GM10266 (cell line): ENCODE measurements at regions not wholly inside any gene's neighbourhood (a gene's known extent, or its start where the extent isn't known, plus 50 kb on each side); places are given as distances from the start of the nearest gene placed in this dataset.
"Not testable (repeated sequence)": the region's sequence is repeated elsewhere in the genome, so short reads cannot be mapped to it uniquely, and the experiment has no call there.

ENCODE experiments used
- DNase-seq: peaks from one replicate; pipeline ENCODE4 v3.0.0; 2012; ENCODE audit errors: extremely low spot score
- TF ChIP-seq, protein P1 (sequence below): IDR thresholded peaks from 2 replicates; pipeline ENCODE4 v1.5.1; 2012; ENCODE audit warnings: mild to moderate bottlenecking, low read depth; ENCODE audit not compliant: control insufficient read depth, insufficient read depth; ENCODE audit errors: missing control alignments

DNA sequence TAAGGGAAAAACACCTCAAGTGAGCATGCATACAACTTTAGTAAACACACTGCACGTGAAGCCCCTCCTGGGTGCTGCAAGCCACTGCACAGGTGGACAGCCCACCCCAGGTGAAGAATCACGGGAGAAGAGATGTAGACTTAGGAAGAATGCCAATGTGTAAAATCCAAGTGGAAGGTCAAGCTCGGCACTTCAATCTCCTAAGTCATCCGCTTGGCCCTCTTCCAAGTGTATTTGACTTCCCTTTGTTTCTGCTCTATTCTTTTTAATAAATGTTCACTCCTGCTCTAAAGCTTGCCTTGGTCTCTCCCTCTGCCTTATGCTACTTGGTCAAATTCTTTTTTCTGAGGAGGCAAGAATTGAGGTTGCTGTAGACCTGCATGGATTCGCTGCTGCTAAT, 316.6 kb downstream of the EDEM1 start:
- TF ChIP-seq, protein P1, sequence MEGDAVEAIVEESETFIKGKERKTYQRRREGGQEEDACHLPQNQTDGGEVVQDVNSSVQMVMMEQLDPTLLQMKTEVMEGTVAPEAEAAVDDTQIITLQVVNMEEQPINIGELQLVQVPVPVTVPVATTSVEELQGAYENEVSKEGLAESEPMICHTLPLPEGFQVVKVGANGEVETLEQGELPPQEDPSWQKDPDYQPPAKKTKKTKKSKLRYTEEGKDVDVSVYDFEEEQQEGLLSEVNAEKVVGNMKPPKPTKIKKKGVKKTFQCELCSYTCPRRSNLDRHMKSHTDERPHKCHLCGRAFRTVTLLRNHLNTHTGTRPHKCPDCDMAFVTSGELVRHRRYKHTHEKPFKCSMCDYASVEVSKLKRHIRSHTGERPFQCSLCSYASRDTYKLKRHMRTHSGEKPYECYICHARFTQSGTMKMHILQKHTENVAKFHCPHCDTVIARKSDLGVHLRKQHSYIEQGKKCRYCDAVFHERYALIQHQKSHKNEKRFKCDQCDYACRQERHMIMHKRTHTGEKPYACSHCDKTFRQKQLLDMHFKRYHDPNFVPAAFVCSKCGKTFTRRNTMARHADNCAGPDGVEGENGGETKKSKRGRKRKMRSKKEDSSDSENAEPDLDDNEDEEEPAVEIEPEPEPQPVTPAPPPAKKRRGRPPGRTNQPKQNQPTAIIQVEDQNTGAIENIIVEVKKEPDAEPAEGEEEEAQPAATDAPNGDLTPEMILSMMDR, result no peak
- DNase-seq, result no peak

DNA sequence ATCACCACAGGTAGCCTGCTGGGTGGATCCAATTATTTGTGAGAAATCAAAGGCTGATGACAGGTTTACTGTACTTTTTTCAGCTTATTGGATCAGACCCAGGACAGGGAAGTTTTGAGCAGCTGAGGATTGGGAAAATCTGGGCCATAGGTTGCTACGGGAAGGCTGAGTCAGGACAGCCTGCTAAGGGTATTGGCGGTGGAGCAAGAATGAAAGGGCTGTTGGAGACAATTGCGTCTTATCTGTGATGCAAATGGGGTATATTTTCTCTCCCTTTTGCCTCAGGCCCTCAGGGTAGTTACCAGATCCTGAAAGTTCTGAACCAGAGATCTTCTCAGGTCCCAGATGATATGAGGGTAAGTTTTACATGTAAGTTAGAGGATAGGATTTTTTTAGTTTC, 317.7 kb downstream of the EDEM1 start:
- no peak for DNase-seq
- TF ChIP-seq, protein P1, result no peak

DNA sequence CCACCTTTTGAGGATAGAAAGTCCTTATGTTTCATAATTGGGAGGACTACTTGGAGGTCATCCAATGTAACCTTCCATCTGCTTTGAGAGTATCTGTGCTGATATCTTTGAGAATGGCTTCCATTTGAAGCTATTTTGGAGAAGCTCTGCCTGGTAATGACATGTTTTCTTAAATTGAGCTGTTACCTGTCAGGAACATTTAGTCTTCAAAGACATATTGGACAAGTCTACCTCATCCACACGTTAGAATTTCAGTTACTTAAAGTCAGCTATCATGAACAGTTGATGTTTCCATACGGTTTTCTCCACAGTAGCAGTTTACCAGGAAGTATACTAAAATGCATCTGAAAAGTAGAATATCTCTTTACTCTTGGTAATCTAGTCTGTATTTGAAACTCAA, 318.5 kb downstream of the EDEM1 start:
- DNase-seq, result no peak
- TF ChIP-seq, protein P1, result no peak

DNA sequence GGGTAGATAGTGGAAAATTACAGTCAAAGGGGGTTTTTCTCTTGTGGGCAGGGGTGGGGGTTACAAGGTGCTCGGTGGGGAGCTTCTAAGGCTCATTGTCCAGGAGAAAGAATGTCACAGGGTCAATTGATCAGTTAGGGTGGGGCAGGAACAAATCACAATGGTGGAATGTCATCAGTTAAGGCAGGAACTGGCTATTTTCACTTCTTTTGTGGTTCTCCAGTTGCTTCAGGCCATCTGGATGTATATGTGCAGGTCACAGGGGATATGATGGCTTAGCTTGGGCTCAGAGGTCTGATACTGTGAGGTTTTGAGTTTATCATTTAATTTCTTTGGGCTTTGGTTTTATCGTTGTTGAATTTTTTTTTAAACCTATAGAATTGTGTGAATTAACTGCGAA, 321.4 kb downstream of the EDEM1 start:
- not testable (repeated sequence) for DNase-seq

DNA sequence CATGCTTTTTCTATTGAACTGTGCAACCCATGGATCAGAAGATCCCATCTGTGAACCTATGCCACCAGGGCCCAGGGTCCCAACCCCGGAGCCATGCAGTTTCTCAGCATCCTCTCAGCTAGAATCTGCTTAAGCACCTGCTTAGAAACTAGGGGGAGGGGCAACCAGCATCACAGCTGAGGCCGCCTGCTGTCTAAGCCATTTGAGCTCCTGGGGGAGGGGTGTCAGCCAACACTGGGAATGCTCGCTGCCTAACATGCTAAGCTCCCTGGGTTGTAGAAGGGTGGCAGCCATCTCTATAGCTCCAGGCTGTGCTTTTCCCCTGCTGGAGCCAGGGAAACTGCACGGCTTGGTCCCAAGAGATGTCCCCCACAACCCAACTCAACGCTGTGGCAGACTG, 322.8 kb downstream of the EDEM1 start:
- TF ChIP-seq, protein P1, result no peak
- DNase-seq, result no peak

DNA sequence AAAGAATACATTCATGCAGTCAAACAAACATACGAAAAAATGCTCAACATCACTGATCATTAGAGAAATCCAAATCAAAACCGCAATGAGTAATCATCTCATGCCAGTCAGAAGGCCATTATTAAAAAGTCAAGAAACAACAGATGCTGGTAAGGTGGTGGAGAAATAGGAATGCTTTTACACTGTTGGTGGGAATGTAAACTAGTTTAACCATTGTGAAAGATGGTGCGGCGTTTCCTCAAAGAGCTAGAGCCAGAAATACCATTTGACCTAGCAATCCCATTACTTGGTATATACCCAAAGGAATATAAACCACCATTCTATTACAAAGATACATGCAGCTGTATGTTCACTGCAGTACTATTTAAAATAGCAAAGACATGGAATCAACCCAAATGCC, 330.4 kb downstream of the EDEM1 start:
- TF ChIP-seq, protein P1, result no peak
- DNase-seq, result no peak

- TF ChIP-seq, protein P1, result no peak
- no peak for DNase-seq
Measured at GRCh38 chr3:5520237-5520636, 332.7 kb downstream of the EDEM1 start.

GRCh38 chr3:5523125-5523524, 335.6 kb downstream of the EDEM1 start:
- no peak for DNase-seq
- TF ChIP-seq, protein P1, result no peak
